Suprapubic skin (tissue), 4 donors: ENCODE measurements at regions not wholly inside any gene's neighbourhood (a gene's known extent, or its start where the extent isn't known, plus 50 kb on each side); places are given as distances from the start of the nearest gene placed in this dataset.

Source experiments
- CTCF ChIP-seq, 2 donors: fragments of 200-600 bp in 1 of 2; fragments of 450-650 bp in 1 of 2; sonication (generic) in 1 of 2; IDR thresholded peaks; one replicate each; pipeline ENCODE4 v1.5.1; 2016 to 2019; ENCODE audit warnings: antibody characterized with exemption in 2 of 2, mild to moderate bottlenecking in 1 of 2, moderate library complexity in 1 of 2
- EP300 ChIP-seq: sonication (generic); formaldehyde crosslinking; IDR thresholded peaks from one replicate; pipeline ENCODE4 v1.6.1; 2017; ENCODE audit warnings: antibody characterized with exemption
- POLR2A ChIP-seq, 2 donors: fragments of 450-650 bp; IDR thresholded peaks; one replicate each; pipeline ENCODE4 v1.6.1; 2017; ENCODE audit warnings: antibody characterized with exemption in 2 of 2, mild to moderate bottlenecking in 2 of 2, moderate library complexity in 2 of 2
- POLR2AphosphoS5 ChIP-seq, 3 donors: sonication (generic); formaldehyde crosslinking; IDR thresholded peaks; one replicate each; pipeline ENCODE4 v1.6.1; 2017; ENCODE audit warnings: antibody characterized with exemption in 3 of 3

GRCh38 chrX:108947205-108947604 lies 210.8 kb upstream of the IRS4 start:
- TF ChIP-seq CTCF (IDR thresholded peaks at IDR 0.05) (no peak), POLR2A (IDR thresholded peaks at IDR 0.05) (no peak), POLR2AphosphoS5 (IDR thresholded peaks at IDR 0.05) (no peak), EP300 (no peak)
